Astrocyte (in vitro differentiated cells and primary cell): ENCODE measurements at regions not wholly inside any gene's neighbourhood (a gene's known extent, or its start where the extent isn't known, plus 50 kb on each side); places are given as distances from the start of the nearest gene placed in this dataset.

ENCODE experiments used
- DNase-seq: peaks from one replicate; pipeline ENCODE4 v3.0.0-alpha.2; 2010; ENCODE audit warnings: low read depth
- FAIRE-seq: peaks from 2 replicates; lab custom pipeline; 2011; peaks lifted over from hg19 to GRCh38; lab: Jason Lieb, UNC
- H2AFZ ChIP-seq: 2 replicates; pipeline ENCODE4 v1.6.0; 2012; ENCODE audit warnings: low read depth, low read length, inconsistent platforms
- H3K27ac ChIP-seq: 2 replicates; pipeline ENCODE4 v1.5.1; 2011; ENCODE audit warnings: low read depth, low read length, inconsistent platforms
- H3K27me3 ChIP-seq: 2 replicates; pipeline ENCODE4 v1.6.0; 2011; ENCODE audit warnings: low read length, inconsistent platforms; ENCODE audit not compliant: insufficient read depth
- H3K36me3 ChIP-seq: 2 replicates; pipeline ENCODE4 v1.5.1; 2011; ENCODE audit warnings: low read length, inconsistent platforms; ENCODE audit not compliant: insufficient read depth
- H3K4me1 ChIP-seq: 2 replicates; pipeline ENCODE4 v1.5.1; 2011; ENCODE audit warnings: low read length, inconsistent platforms; ENCODE audit not compliant: insufficient read depth
- H3K4me2 ChIP-seq: 2 replicates; pipeline ENCODE4 v1.6.0; 2012; ENCODE audit warnings: low read length, inconsistent platforms
- H3K4me3 ChIP-seq: 2 replicates; pipeline ENCODE4 v1.5.1; 2011; ENCODE audit warnings: low read depth, mild to moderate bottlenecking, low read length, inconsistent platforms; ENCODE audit not compliant: insufficient read depth
- H3K79me2 ChIP-seq: 2 replicates; pipeline ENCODE4 v1.6.0; 2012; ENCODE audit warnings: mild to moderate bottlenecking, low read length, inconsistent platforms; ENCODE audit not compliant: insufficient read depth
- H3K9ac ChIP-seq: 2 replicates; pipeline ENCODE4 v1.6.0; 2012; ENCODE audit warnings: mild to moderate bottlenecking, low read length, inconsistent platforms
- H3K9me3 ChIP-seq: 2 replicates; pipeline ENCODE4 v1.5.1; 2012; ENCODE audit warnings: low read depth, mild to moderate bottlenecking, low read length, inconsistent platforms; ENCODE audit not compliant: insufficient read depth
- H4K20me1 ChIP-seq: 2 replicates; pipeline ENCODE4 v1.6.0; 2012; ENCODE audit warnings: low read length, inconsistent platforms; ENCODE audit not compliant: insufficient read depth
- H3K27ac Mint-ChIP-seq: one replicate; pipeline ENCODE4 v1.8.0; 2021; ENCODE audit warnings: mild to moderate bottlenecking, mixed read lengths; ENCODE audit not compliant: unreplicated experiment
- H3K27me3 Mint-ChIP-seq: one replicate; pipeline ENCODE4 v1.8.0; 2021; ENCODE audit warnings: low read depth, mixed read lengths; ENCODE audit not compliant: unreplicated experiment
- H3K36me3 Mint-ChIP-seq: one replicate; pipeline ENCODE4 v1.8.0; 2021; ENCODE audit warnings: low read depth, mixed read lengths; ENCODE audit not compliant: unreplicated experiment
- H3K4me1 Mint-ChIP-seq: one replicate; pipeline ENCODE4 v1.8.0; 2021; ENCODE audit warnings: low read depth, mixed read lengths; ENCODE audit not compliant: unreplicated experiment
- H3K4me3 Mint-ChIP-seq: one replicate; pipeline ENCODE4 v1.8.0; 2021; ENCODE audit warnings: mild to moderate bottlenecking, moderate library complexity, mixed read lengths; ENCODE audit not compliant: unreplicated experiment
- H3K9me3 Mint-ChIP-seq: one replicate; pipeline ENCODE4 v1.8.0; 2021; ENCODE audit warnings: mild to moderate bottlenecking, mixed read lengths; ENCODE audit not compliant: unreplicated experiment
- CTCF ChIP-seq: IDR thresholded peaks from 2 replicates; pipeline ENCODE4 v1.5.1; 2011; ENCODE audit warnings: low read depth, mild to moderate bottlenecking, inconsistent platforms, low read length, moderate library complexity; ENCODE audit not compliant: insufficient read depth
- EZH2 ChIP-seq: IDR thresholded peaks from 2 replicates; pipeline ENCODE4 v1.6.1; 2012; ENCODE audit warnings: mild to moderate bottlenecking, low read length, inconsistent platforms; ENCODE audit not compliant: insufficient read depth

GRCh38 chr4:26093551-26093950 lies 179.5 kb downstream of the SMIM20 start:
- H3K79me2 ChIP-seq: no peaks in the 10 kb centered on the region
- no peaks in the 10 kb centered on the region for H3K36me3 ChIP-seq
- peaks cover 6% of the 10 kb centered on the region for H3K9me3 ChIP-seq
- H3K27me3 ChIP-seq: no peaks in the 10 kb centered on the region
- DNase-seq: no peak
- no peak overlapping the region for H3K27ac ChIP-seq
- FAIRE-seq: no peak
- Mint-ChIP-seq H3K27me3 (no peaks in the 10 kb centered on the region), H3K4me3 (no peak overlapping the region), H3K9me3 (peaks cover 9% of the 10 kb centered on the region), H3K4me1 (no peaks in the 10 kb centered on the region), H3K27ac (no peak overlapping the region), H3K36me3 (no peaks in the 10 kb centered on the region)
- TF ChIP-seq EZH2 (no peak), CTCF (no peak)
- no peaks in the 10 kb centered on the region for H4K20me1 ChIP-seq
- no peak overlapping the region for H2AFZ ChIP-seq
- H3K4me2 ChIP-seq: no peak overlapping the region
- H3K4me3 ChIP-seq: no peak overlapping the region
- H3K9ac ChIP-seq: no peak overlapping the region
- H3K4me1 ChIP-seq: no peaks in the 10 kb centered on the region

GRCh38 chr4:26094076-26094475 lies 180.1 kb downstream of the SMIM20 start:
- TF ChIP-seq CTCF (no peak), EZH2 (no peak)
- H3K4me1 ChIP-seq: no peaks in the 10 kb centered on the region
- H3K9me3 ChIP-seq: peaks cover 6% of the 10 kb centered on the region
- H4K20me1 ChIP-seq: no peaks in the 10 kb centered on the region
- no peak overlapping the region for H3K9ac ChIP-seq
- FAIRE-seq: no peak
- H3K4me3 Mint-ChIP-seq: no peak overlapping the region
- no peak overlapping the region for H3K4me3 ChIP-seq
- H3K27ac ChIP-seq: no peak overlapping the region
- peaks cover 11% of the 10 kb centered on the region for H3K9me3 Mint-ChIP-seq
- H3K36me3 ChIP-seq: no peaks in the 10 kb centered on the region
- no peaks in the 10 kb centered on the region for H3K4me1 Mint-ChIP-seq
- no peaks in the 10 kb centered on the region for H3K27me3 ChIP-seq
- no peaks in the 10 kb centered on the region for H3K27me3 Mint-ChIP-seq
- no peak for DNase-seq
- no peak overlapping the region for H3K27ac Mint-ChIP-seq
- no peaks in the 10 kb centered on the region for H3K79me2 ChIP-seq
- no peaks in the 10 kb centered on the region for H3K36me3 Mint-ChIP-seq
- no peak overlapping the region for H3K4me2 ChIP-seq
- no peak overlapping the region for H2AFZ ChIP-seq

GRCh38 chr4:26094911-26095310 lies 180.9 kb downstream of the SMIM20 start:
- Histone ChIP-seq H3K27ac (no peak overlapping the region), H3K4me3 (no peak overlapping the region), H3K9me3 (peaks cover 6% of the 10 kb centered on the region), H3K79me2 (no peaks in the 10 kb centered on the region), H4K20me1 (no peaks in the 10 kb centered on the region), H2AFZ (no peak overlapping the region), H3K4me2 (no peak overlapping the region), H3K4me1 (no peaks in the 10 kb centered on the region), H3K9ac (no peak overlapping the region), H3K27me3 (no peaks in the 10 kb centered on the region), H3K36me3 (no peaks in the 10 kb centered on the region)
- H3K9me3 Mint-ChIP-seq: peaks cover 13% of the 10 kb centered on the region
- H3K4me3 Mint-ChIP-seq: no peak overlapping the region
- H3K27me3 Mint-ChIP-seq: no peaks in the 10 kb centered on the region
- no peak for TF ChIP-seq EZH2
- no peak for TF ChIP-seq CTCF
- no peak for FAIRE-seq
- H3K36me3 Mint-ChIP-seq: no peaks in the 10 kb centered on the region
- H3K27ac Mint-ChIP-seq: no peak overlapping the region
- no peaks in the 10 kb centered on the region for H3K4me1 Mint-ChIP-seq
- DNase-seq: no peak
